K562 (cell line): ENCODE measurements at regions not wholly inside any gene's neighbourhood (a gene's known extent, or its start where the extent isn't known, plus 50 kb on each side); places are given as distances from the start of the nearest gene placed in this dataset.
"Not testable (repeated sequence)": the region's sequence is repeated elsewhere in the genome, so short reads cannot be mapped to it uniquely, and the experiment has no call there.

Experiments used
- ATAC-seq: fragments of 200-7000 bp; cut with Tn5 transposase; 3 replicates; pipeline ENCODE4 v1.9.1; 2020; ENCODE audit warnings: moderate library complexity
- BruUV-seq: library from RNA; stranded (reverse); fragments of 400-500 nt; replicated peaks from 2 replicates; lab custom pipeline; 2021; lab: Mats Ljungman, UMichigan
- CTCF ChIA-PET: fragments of 300-600 bp; formaldehyde crosslinking; extraction: SDS; loops from one replicate; lab custom pipeline; 2021; ENCODE audit warnings: low intra/inter-chr PET ratio; lab: Yijun Ruan, JAX
- POLR2A ChIA-PET: fragments of 300-600, 350-650 bp; sonication (Branson Sonifier 250); formaldehyde crosslinking; extraction: SDS; loops from one replicate; lab custom pipeline; 2021; ENCODE audit warnings: antibody characterized with exemption, inconsistent platforms; lab: Yijun Ruan, JAX
- DNase-seq, 4 experiments: peaks; one replicate each; pipeline versions ENCODE4 v3.0.0 to v3.0.0-alpha.2; 2011 to 2018; ENCODE audit warnings: low spot score in 3 of 4, mixed read lengths in 3 of 4; ENCODE audit errors: extremely low read depth in 1 of 4
- FAIRE-seq: peaks from 2 replicates; lab custom pipeline; 2011; peaks lifted over from hg19 to GRCh38; lab: Jason Lieb, UNC
- H2AFZ ChIP-seq: 2 replicates; pipeline ENCODE4 v1.6.0; 2011; ENCODE audit warnings: low read depth, low read length, control low read depth, inconsistent platforms
- H3K27ac ChIP-seq: fragments of 200-600 bp; 3 replicates; pipeline ENCODE4 v1.8.0; 2011; ENCODE audit warnings: low read depth, mild to moderate bottlenecking, control low read depth, inconsistent platforms, low read length, moderate library complexity, mixed read lengths; ENCODE audit errors: extremely low read depth
- H3K27me3 ChIP-seq, 2 experiments: fragments of 300-600 bp in 1 of 2; 2 replicates in 1 of 2; 3 replicates in 1 of 2; pipeline versions ENCODE4 v1.6.0 to v1.8.0; 2011; ENCODE audit warnings: inconsistent platforms in 2 of 2, low read length in 2 of 2, mild to moderate bottlenecking in 1 of 2, mixed read lengths in 1 of 2, moderate library complexity in 1 of 2; ENCODE audit not compliant: control insufficient read depth in 2 of 2, insufficient read depth in 2 of 2
- H3K36me3 ChIP-seq: fragments of 300-600 bp; 3 replicates; pipeline ENCODE4 v1.8.0; 2011; ENCODE audit warnings: mild to moderate bottlenecking, low read length, inconsistent platforms; ENCODE audit not compliant: control insufficient read depth, insufficient read depth
- H3K4me1 ChIP-seq, 2 experiments: fragments of 200-600 bp in 1 of 2; replicated peaks in 1 of 2; 2 replicates in 1 of 2; 3 replicates in 1 of 2; pipeline versions ENCODE4 v1.5.1 to v1.8.0; 2011; ENCODE audit warnings: inconsistent platforms in 2 of 2, low read length in 2 of 2, mild to moderate bottlenecking in 1 of 2, mixed read lengths in 1 of 2, moderate library complexity in 1 of 2; ENCODE audit not compliant: control insufficient read depth in 2 of 2, insufficient read depth in 2 of 2
- H3K4me2 ChIP-seq: 2 replicates; pipeline ENCODE4 v1.6.1; 2011; ENCODE audit warnings: low read length, control low read depth, inconsistent platforms, mixed read lengths; ENCODE audit not compliant: insufficient read depth
- H3K4me3 ChIP-seq: fragments of 200-600 bp; sonication (generic), shearing (Covaris generic); 2 replicates; pipeline ENCODE4 v1.5.1; 2016; ENCODE audit warnings: control low read depth, inconsistent platforms
- H3K79me2 ChIP-seq: fragments of 200-600 bp; 3 replicates; pipeline ENCODE4 v1.8.0; 2011; ENCODE audit warnings: low read length, inconsistent platforms; ENCODE audit not compliant: control insufficient read depth, insufficient read depth
- H3K9ac ChIP-seq, 2 experiments: 2 replicates each; pipeline versions ENCODE4 v1.6.0 to v1.6.1; 2011; ENCODE audit warnings: low read depth in 2 of 2, low read length in 2 of 2, control low read depth in 1 of 2, inconsistent platforms in 1 of 2, mild to moderate bottlenecking in 1 of 2, mixed read lengths in 1 of 2; ENCODE audit not compliant: insufficient read depth in 1 of 2
- H3K9me1 ChIP-seq: one replicate; pipeline ENCODE4 v1.6.0; 2011; ENCODE audit warnings: inconsistent platforms, mild to moderate bottlenecking, low read length, moderate library complexity; ENCODE audit not compliant: control insufficient read depth, insufficient read depth
- H3K9me3 ChIP-seq: replicated peaks from 2 replicates; pipeline ENCODE4 v1.5.1; 2011; ENCODE audit warnings: low read depth, low read length, inconsistent platforms; ENCODE audit not compliant: control insufficient read depth, insufficient read depth
- H4K20me1 ChIP-seq: replicated peaks from 2 replicates; pipeline ENCODE4 v1.6.1; 2011; ENCODE audit warnings: low read length, inconsistent platforms, mixed read lengths; ENCODE audit not compliant: control insufficient read depth, insufficient read depth
- WGBS: fragments of 100-300 bp; shearing (Covaris generic); methylation state at CpG from one replicate; pipeline ENCODE4 v1.1.6; 2016; ENCODE audit warnings: low coverage, mixed read lengths; ENCODE audit not compliant: insufficient coverage; ENCODE audit errors: missing lambda C conversion rate; 5-methylcytosine and 5-hydroxymethylcytosine counted together
- in situ Hi-C: fragments of 300-500 bp; cut with MboI; formaldehyde crosslinking; loops from 4 replicates; pipeline ENCODE4 v1.15.0; 2018; ENCODE audit warnings: inconsistent platforms, mixed read lengths
- intact Hi-C: fragments of 100-400 bp; cut with micrococcal nuclease; formaldehyde crosslinking; loops from 2 replicates; pipeline ENCODE4 v1.14.2; 2022

- H3K27ac ChIP-seq, H3K9me3 ChIP-seq, H3K36me3 ChIP-seq, BruUV-seq, in situ Hi-C loops, ATAC-seq, H3K9me1 ChIP-seq, FAIRE-seq, H3K4me3 ChIP-seq, DNase-seq, intact Hi-C loops, POLR2A ChIA-PET, H4K20me1 ChIP-seq, H3K4me1 ChIP-seq, CTCF ChIA-PET, H3K4me2 ChIP-seq, H3K9ac ChIP-seq, H3K79me2 ChIP-seq, H3K27me3 ChIP-seq, H2AFZ ChIP-seq: not testable (repeated sequence)
- 22% methylated on average over 3 of the region's 10 CpGs for WGBS
Observed at GRCh38 chr9:41623666-41624065, 434.5 kb upstream of the ZNG1F start.

DNA sequence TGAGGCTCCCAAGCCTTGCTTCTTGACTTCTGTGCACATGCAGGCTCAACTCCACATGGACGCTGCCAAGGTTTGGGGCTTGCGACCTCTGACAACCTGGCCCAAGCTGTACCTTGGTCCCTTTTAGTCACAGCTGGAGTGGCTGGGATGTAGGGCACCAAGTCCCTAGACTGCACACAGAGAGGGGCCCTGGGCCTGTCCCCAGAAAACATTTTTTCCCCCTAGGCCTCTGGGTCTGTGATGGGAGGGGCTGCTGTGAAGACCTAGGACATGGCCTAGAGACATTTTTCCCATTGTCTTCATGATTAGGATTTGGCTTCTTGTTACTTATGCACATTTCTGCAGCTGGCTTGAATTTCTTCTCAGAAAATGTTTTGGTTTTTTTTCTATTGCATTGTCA lies 430.1 kb upstream of the ZNG1F start:
- intact Hi-C loops, H3K36me3 ChIP-seq, H3K4me2 ChIP-seq, BruUV-seq, H3K27me3 ChIP-seq, H2AFZ ChIP-seq, H3K9me3 ChIP-seq, H3K4me3 ChIP-seq, H3K9ac ChIP-seq, CTCF ChIA-PET, H3K4me1 ChIP-seq, POLR2A ChIA-PET, H3K79me2 ChIP-seq, H4K20me1 ChIP-seq, FAIRE-seq, in situ Hi-C loops, ATAC-seq, H3K9me1 ChIP-seq, H3K27ac ChIP-seq, DNase-seq: not testable (repeated sequence)
- 80% methylated on average over 1 of the region's 2 CpGs for WGBS

GRCh38 chr9:41606961-41607547 lies 417.9 kb upstream of the ZNG1F start:
- DNase-seq, FAIRE-seq, BruUV-seq, ATAC-seq, H3K27ac ChIP-seq, H3K4me3 ChIP-seq, H2AFZ ChIP-seq, POLR2A ChIA-PET, intact Hi-C loops, H3K9ac ChIP-seq, in situ Hi-C loops, CTCF ChIA-PET, H3K27me3 ChIP-seq, H3K9me3 ChIP-seq, H3K36me3 ChIP-seq, H3K4me1 ChIP-seq, H4K20me1 ChIP-seq, H3K9me1 ChIP-seq, H3K4me2 ChIP-seq, H3K79me2 ChIP-seq: not testable (repeated sequence)
- WGBS, result 0% methylated on average over 1 of the region's 4 CpGs

DNA sequence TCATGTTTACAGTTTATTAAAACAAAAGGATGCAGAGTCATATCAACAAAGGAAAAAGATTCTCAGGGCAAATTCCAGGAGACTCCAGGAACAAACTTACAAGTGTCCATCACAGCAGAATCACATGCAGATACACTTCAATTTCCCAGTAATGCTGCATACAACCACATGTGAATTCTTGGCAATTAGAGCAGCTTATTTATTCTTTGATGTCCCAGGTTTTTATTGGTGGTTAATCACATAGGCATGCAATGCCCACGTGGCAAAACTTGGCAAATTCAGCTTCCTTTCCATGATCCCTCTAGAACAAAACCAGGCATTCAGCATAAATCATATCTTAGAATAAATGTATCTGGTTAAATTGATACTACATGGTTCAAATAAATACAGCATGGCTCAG lies 376.5 kb upstream of the ZNG1F start:
- ATAC-seq, CTCF ChIA-PET, H3K4me3 ChIP-seq, H3K27me3 ChIP-seq, H3K9ac ChIP-seq, in situ Hi-C loops, intact Hi-C loops, H3K4me2 ChIP-seq, FAIRE-seq, H3K79me2 ChIP-seq, H4K20me1 ChIP-seq, DNase-seq, H3K9me3 ChIP-seq, BruUV-seq, H3K4me1 ChIP-seq, H3K36me3 ChIP-seq, POLR2A ChIA-PET, H2AFZ ChIP-seq, H3K27ac ChIP-seq, H3K9me1 ChIP-seq: not testable (repeated sequence)
- WGBS, result 0% methylated on average over 1 of the region's 1 CpG
